Astrocyte (in vitro differentiated cells and primary cell): ENCODE measurements at regions not wholly inside any gene's neighbourhood (a gene's known extent, or its start where the extent isn't known, plus 50 kb on each side); places are given as distances from the start of the nearest gene placed in this dataset.

Experiments
- DNase-seq: peaks from one replicate; pipeline ENCODE4 v3.0.0-alpha.2; 2010; ENCODE audit warnings: low read depth
- FAIRE-seq: peaks from 2 replicates; lab custom pipeline; 2011; peaks lifted over from hg19 to GRCh38; lab: Jason Lieb, UNC
- H2AFZ ChIP-seq: 2 replicates; pipeline ENCODE4 v1.6.0; 2012; ENCODE audit warnings: low read depth, low read length, inconsistent platforms
- H3K27ac ChIP-seq: 2 replicates; pipeline ENCODE4 v1.5.1; 2011; ENCODE audit warnings: low read depth, low read length, inconsistent platforms
- H3K27me3 ChIP-seq: 2 replicates; pipeline ENCODE4 v1.6.0; 2011; ENCODE audit warnings: low read length, inconsistent platforms; ENCODE audit not compliant: insufficient read depth
- H3K36me3 ChIP-seq: 2 replicates; pipeline ENCODE4 v1.5.1; 2011; ENCODE audit warnings: low read length, inconsistent platforms; ENCODE audit not compliant: insufficient read depth
- H3K4me1 ChIP-seq: 2 replicates; pipeline ENCODE4 v1.5.1; 2011; ENCODE audit warnings: low read length, inconsistent platforms; ENCODE audit not compliant: insufficient read depth
- H3K4me2 ChIP-seq: 2 replicates; pipeline ENCODE4 v1.6.0; 2012; ENCODE audit warnings: low read length, inconsistent platforms
- H3K4me3 ChIP-seq: 2 replicates; pipeline ENCODE4 v1.5.1; 2011; ENCODE audit warnings: low read depth, mild to moderate bottlenecking, low read length, inconsistent platforms; ENCODE audit not compliant: insufficient read depth
- H3K79me2 ChIP-seq: 2 replicates; pipeline ENCODE4 v1.6.0; 2012; ENCODE audit warnings: mild to moderate bottlenecking, low read length, inconsistent platforms; ENCODE audit not compliant: insufficient read depth
- H3K9ac ChIP-seq: 2 replicates; pipeline ENCODE4 v1.6.0; 2012; ENCODE audit warnings: mild to moderate bottlenecking, low read length, inconsistent platforms
- H3K9me3 ChIP-seq: 2 replicates; pipeline ENCODE4 v1.5.1; 2012; ENCODE audit warnings: low read depth, mild to moderate bottlenecking, low read length, inconsistent platforms; ENCODE audit not compliant: insufficient read depth
- H4K20me1 ChIP-seq: 2 replicates; pipeline ENCODE4 v1.6.0; 2012; ENCODE audit warnings: low read length, inconsistent platforms; ENCODE audit not compliant: insufficient read depth
- H3K27ac Mint-ChIP-seq: one replicate; pipeline ENCODE4 v1.8.0; 2021; ENCODE audit warnings: mild to moderate bottlenecking, mixed read lengths; ENCODE audit not compliant: unreplicated experiment
- H3K27me3 Mint-ChIP-seq: one replicate; pipeline ENCODE4 v1.8.0; 2021; ENCODE audit warnings: low read depth, mixed read lengths; ENCODE audit not compliant: unreplicated experiment
- H3K36me3 Mint-ChIP-seq: one replicate; pipeline ENCODE4 v1.8.0; 2021; ENCODE audit warnings: low read depth, mixed read lengths; ENCODE audit not compliant: unreplicated experiment
- H3K4me1 Mint-ChIP-seq: one replicate; pipeline ENCODE4 v1.8.0; 2021; ENCODE audit warnings: low read depth, mixed read lengths; ENCODE audit not compliant: unreplicated experiment
- H3K4me3 Mint-ChIP-seq: one replicate; pipeline ENCODE4 v1.8.0; 2021; ENCODE audit warnings: mild to moderate bottlenecking, moderate library complexity, mixed read lengths; ENCODE audit not compliant: unreplicated experiment
- H3K9me3 Mint-ChIP-seq: one replicate; pipeline ENCODE4 v1.8.0; 2021; ENCODE audit warnings: mild to moderate bottlenecking, mixed read lengths; ENCODE audit not compliant: unreplicated experiment
- CTCF ChIP-seq: IDR thresholded peaks from 2 replicates; pipeline ENCODE4 v1.5.1; 2011; ENCODE audit warnings: low read depth, mild to moderate bottlenecking, inconsistent platforms, low read length, moderate library complexity; ENCODE audit not compliant: insufficient read depth
- EZH2 ChIP-seq: IDR thresholded peaks from 2 replicates; pipeline ENCODE4 v1.6.1; 2012; ENCODE audit warnings: mild to moderate bottlenecking, low read length, inconsistent platforms; ENCODE audit not compliant: insufficient read depth

DNA sequence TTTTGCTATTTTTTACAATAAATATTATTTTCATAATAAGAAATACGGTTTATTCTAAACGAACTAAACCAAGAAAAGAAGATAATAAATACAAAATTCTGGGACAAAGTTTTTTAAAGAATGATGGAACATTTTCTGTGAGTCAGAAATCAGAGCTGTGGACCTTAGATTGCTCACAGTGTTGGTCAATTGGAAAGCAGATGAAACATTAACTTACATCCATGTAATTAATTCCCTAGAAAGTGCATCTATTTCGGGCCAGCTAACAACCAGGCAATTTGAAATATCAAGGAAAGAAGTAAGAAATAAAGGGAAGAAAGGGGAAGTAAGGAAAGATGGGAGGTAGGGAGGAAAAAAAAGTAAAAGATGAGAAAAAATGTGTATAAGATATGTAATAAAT is 1569.8 kb upstream of the TENM4 start:
- TF ChIP-seq EZH2 = no peak
- TF ChIP-seq CTCF = no peak
- Mint-ChIP-seq H3K36me3 (no peaks in the 10 kb centered on the region), H3K4me1 (peaks cover 7% of the 10 kb centered on the region), H3K27ac (no peak overlapping the region), H3K4me3 (no peak overlapping the region), H3K9me3 (no peaks in the 10 kb centered on the region), H3K27me3 (no peaks in the 10 kb centered on the region)
- H3K36me3 ChIP-seq = no peaks in the 10 kb centered on the region
- DNase-seq = no peak
- no peak overlapping the region for H3K27ac ChIP-seq
- no peaks in the 10 kb centered on the region for H4K20me1 ChIP-seq
- no peak overlapping the region for H3K4me3 ChIP-seq
- no peak overlapping the region for H3K9ac ChIP-seq
- H3K27me3 ChIP-seq = no peaks in the 10 kb centered on the region
- no peaks in the 10 kb centered on the region for H3K9me3 ChIP-seq
- no peaks in the 10 kb centered on the region for H3K79me2 ChIP-seq
- no peak for FAIRE-seq
- H3K4me2 ChIP-seq = no peak overlapping the region
- no peak overlapping the region for H2AFZ ChIP-seq
- peaks cover 5% of the 10 kb centered on the region for H3K4me1 ChIP-seq

GRCh38 chr11:81007046-81007445 is 1566.2 kb upstream of the TENM4 start:
- Mint-ChIP-seq H3K27me3 (no peaks in the 10 kb centered on the region), H3K9me3 (no peaks in the 10 kb centered on the region), H3K36me3 (no peaks in the 10 kb centered on the region), H3K4me1 (peaks cover 10% of the 10 kb centered on the region), H3K27ac (no peak overlapping the region), H3K4me3 (no peak overlapping the region)
- H3K4me1 ChIP-seq = peaks cover 5% of the 10 kb centered on the region
- no peak overlapping the region for H3K4me2 ChIP-seq
- FAIRE-seq = no peak
- H2AFZ ChIP-seq = no peak overlapping the region
- H3K9me3 ChIP-seq = no peaks in the 10 kb centered on the region
- no peak overlapping the region for H3K4me3 ChIP-seq
- no peaks in the 10 kb centered on the region for H3K27me3 ChIP-seq
- TF ChIP-seq EZH2 (no peak), CTCF (peak; percentile 16)
- H3K27ac ChIP-seq = no peak overlapping the region
- H3K79me2 ChIP-seq = no peaks in the 10 kb centered on the region
- H4K20me1 ChIP-seq = no peaks in the 10 kb centered on the region
- no peak overlapping the region for H3K9ac ChIP-seq
- no peaks in the 10 kb centered on the region for H3K36me3 ChIP-seq
- peak; percentile 2 for DNase-seq

GRCh38 chr11:81005595-81005994 is 1564.8 kb upstream of the TENM4 start:
- H3K4me3 ChIP-seq = no peak overlapping the region
- H3K36me3 ChIP-seq = no peaks in the 10 kb centered on the region
- FAIRE-seq (peak; percentile 20), DNase-seq (peak; percentile 90)
- peak overlapping the region; percentile 25 for H3K27ac ChIP-seq
- no peak overlapping the region for H3K9ac ChIP-seq
- Mint-ChIP-seq H3K9me3 (no peaks in the 10 kb centered on the region), H3K4me1 (peaks cover 10% of the 10 kb centered on the region), H3K4me3 (no peak overlapping the region), H3K27ac (peak overlapping the region; percentile 83), H3K27me3 (no peaks in the 10 kb centered on the region), H3K36me3 (no peaks in the 10 kb centered on the region)
- no peaks in the 10 kb centered on the region for H3K9me3 ChIP-seq
- no peaks in the 10 kb centered on the region for H3K79me2 ChIP-seq
- no peak overlapping the region for H2AFZ ChIP-seq
- H3K4me2 ChIP-seq = no peak overlapping the region
- no peaks in the 10 kb centered on the region for H3K27me3 ChIP-seq
- TF ChIP-seq EZH2 (no peak), CTCF (no peak)
- H4K20me1 ChIP-seq = no peaks in the 10 kb centered on the region
- peaks cover 5% of the 10 kb centered on the region for H3K4me1 ChIP-seq
